MCF 10A (cell line): ENCODE measurements at regions not wholly inside any gene's neighbourhood (a gene's known extent, or its start where the extent isn't known, plus 50 kb on each side); places are given as distances from the start of the nearest gene placed in this dataset.

ENCODE experiments used
- BruUV-seq: library from RNA; stranded (reverse); fragments of 400-500 nt; replicated peaks from 2 replicates; lab custom pipeline; 2021; lab: Mats Ljungman, UMichigan
- CTCF ChIA-PET: fragments of 300-600 bp; sonication (Branson Sonifier 250); formaldehyde crosslinking; extraction: SDS; loops from one replicate; lab custom pipeline; 2021; ENCODE audit warnings: antibody characterized with exemption, inconsistent platforms; lab: Yijun Ruan, JAX
- POLR2A ChIA-PET: fragments of 300-600, 350-650 bp; sonication (Branson Sonifier 250); formaldehyde crosslinking; extraction: SDS; loops from one replicate; lab custom pipeline; 2020; ENCODE audit warnings: antibody characterized with exemption, inconsistent platforms; lab: Yijun Ruan, JAX
- DNase-seq: peaks from one replicate; pipeline ENCODE4 v3.0.0-alpha.2; 2018; ENCODE audit not compliant: unreplicated experiment
- H3K27ac Mint-ChIP-seq: one replicate; pipeline ENCODE4 v1.8.0; 2022; ENCODE audit warnings: mild to moderate bottlenecking, low read depth, mixed read lengths; ENCODE audit not compliant: unreplicated experiment
- H3K27me3 Mint-ChIP-seq: one replicate; pipeline ENCODE4 v1.8.0; 2022; ENCODE audit warnings: mixed read lengths; ENCODE audit not compliant: insufficient read depth, unreplicated experiment
- H3K36me3 Mint-ChIP-seq: one replicate; pipeline ENCODE4 v1.8.0; 2022; ENCODE audit warnings: mild to moderate bottlenecking, moderate library complexity, mixed read lengths; ENCODE audit not compliant: insufficient read depth, unreplicated experiment
- H3K4me1 Mint-ChIP-seq: one replicate; pipeline ENCODE4 v1.8.0; 2022; ENCODE audit warnings: mixed read lengths; ENCODE audit not compliant: insufficient read depth, unreplicated experiment
- H3K4me3 Mint-ChIP-seq: one replicate; pipeline ENCODE4 v1.8.0; 2022; ENCODE audit warnings: mild to moderate bottlenecking, moderate library complexity, mixed read lengths; ENCODE audit not compliant: unreplicated experiment
- H3K9me3 Mint-ChIP-seq: one replicate; pipeline ENCODE4 v1.8.0; 2022; ENCODE audit warnings: mixed read lengths; ENCODE audit not compliant: unreplicated experiment
- intact Hi-C: fragments of 100-400 bp; cut with micrococcal nuclease; formaldehyde crosslinking; loops from 2 replicates; pipeline ENCODE4 v1.14.1; 2022
- TF ChIP-seq, protein P1 (sequence below): fragments of 200-600 bp; IDR thresholded peaks from one replicate; pipeline ENCODE4 v1.8.0; 2022; ENCODE audit warnings: antibody characterized with exemption, mild to moderate bottlenecking; ENCODE audit not compliant: unreplicated experiment

DNA sequence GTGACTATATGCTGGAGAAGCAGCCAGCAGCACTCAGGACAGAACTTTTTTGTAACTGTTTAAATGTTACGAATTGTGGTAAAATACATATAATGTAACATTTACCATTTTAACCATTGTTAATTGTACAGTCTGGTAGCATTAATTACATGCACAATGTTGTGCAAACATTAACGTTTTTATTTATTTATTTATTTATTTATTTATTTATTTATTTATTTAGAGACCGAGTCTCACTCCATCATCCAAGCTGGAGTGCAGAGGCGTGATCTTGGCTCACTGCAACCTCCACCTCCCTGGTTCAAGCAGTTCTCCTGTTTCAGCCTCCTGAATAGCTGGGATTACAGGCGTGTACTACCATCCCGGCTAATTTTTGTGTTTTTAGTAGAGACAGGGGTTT is 88.7 kb upstream of the TEX51 start:
- CTCF ChIA-PET = interaction anchor here (1.3 kb wide), 1 partner anchor 161 kb away, joined by 3 read pairs; no protein-coding TSS in a partner anchor
- DNase-seq = no peak
- no TSS peak for BruUV-seq
- Mint-ChIP-seq H3K4me1 (no peaks in the 10 kb centered on the region), H3K9me3 (no peaks in the 10 kb centered on the region), H3K4me3 (no peak overlapping the region), H3K36me3 (no peaks in the 10 kb centered on the region), H3K27me3 (peaks cover 66% of the 10 kb centered on the region), H3K27ac (no peak overlapping the region)
- intact Hi-C loops = no loop called here
- TF ChIP-seq, protein P1, sequence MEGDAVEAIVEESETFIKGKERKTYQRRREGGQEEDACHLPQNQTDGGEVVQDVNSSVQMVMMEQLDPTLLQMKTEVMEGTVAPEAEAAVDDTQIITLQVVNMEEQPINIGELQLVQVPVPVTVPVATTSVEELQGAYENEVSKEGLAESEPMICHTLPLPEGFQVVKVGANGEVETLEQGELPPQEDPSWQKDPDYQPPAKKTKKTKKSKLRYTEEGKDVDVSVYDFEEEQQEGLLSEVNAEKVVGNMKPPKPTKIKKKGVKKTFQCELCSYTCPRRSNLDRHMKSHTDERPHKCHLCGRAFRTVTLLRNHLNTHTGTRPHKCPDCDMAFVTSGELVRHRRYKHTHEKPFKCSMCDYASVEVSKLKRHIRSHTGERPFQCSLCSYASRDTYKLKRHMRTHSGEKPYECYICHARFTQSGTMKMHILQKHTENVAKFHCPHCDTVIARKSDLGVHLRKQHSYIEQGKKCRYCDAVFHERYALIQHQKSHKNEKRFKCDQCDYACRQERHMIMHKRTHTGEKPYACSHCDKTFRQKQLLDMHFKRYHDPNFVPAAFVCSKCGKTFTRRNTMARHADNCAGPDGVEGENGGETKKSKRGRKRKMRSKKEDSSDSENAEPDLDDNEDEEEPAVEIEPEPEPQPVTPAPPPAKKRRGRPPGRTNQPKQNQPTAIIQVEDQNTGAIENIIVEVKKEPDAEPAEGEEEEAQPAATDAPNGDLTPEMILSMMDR = no peak
- POLR2A ChIA-PET = no interaction called here

DNA sequence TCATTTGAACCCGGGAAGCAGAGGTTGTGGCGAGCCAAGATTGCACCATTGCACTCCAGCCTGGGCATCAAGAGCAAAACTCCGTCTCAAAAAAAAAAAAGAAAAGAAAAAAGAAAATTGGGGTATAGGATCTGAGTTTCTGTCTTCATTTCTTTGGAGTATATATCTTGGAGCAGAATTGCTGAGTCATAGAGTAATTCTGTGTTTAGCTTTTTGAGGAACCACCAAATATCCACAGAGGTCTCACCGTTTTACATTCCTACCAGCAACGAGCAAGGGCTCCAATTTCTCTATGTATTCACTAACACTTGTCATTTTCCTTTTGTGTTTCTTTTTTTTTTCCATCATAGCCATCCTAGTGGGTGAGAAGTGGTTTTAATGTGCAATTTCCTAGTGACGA is 87.6 kb upstream of the TEX51 start:
- Mint-ChIP-seq H3K27ac (no peak overlapping the region), H3K27me3 (peaks cover 75% of the 10 kb centered on the region), H3K36me3 (no peaks in the 10 kb centered on the region), H3K9me3 (no peaks in the 10 kb centered on the region), H3K4me1 (no peaks in the 10 kb centered on the region), H3K4me3 (no peak overlapping the region)
- intact Hi-C loops = no loop called here
- POLR2A ChIA-PET = no interaction called here
- no peak for DNase-seq
- BruUV-seq = no TSS peak
- TF ChIP-seq, protein P1 = no peak
- CTCF ChIA-PET = interaction anchor here (0.6 to 1.3 kb wide), 2 partner anchors 160 to 430 kb away, joined by 3 to 5 read pairs; no protein-coding TSS in a partner anchor

DNA sequence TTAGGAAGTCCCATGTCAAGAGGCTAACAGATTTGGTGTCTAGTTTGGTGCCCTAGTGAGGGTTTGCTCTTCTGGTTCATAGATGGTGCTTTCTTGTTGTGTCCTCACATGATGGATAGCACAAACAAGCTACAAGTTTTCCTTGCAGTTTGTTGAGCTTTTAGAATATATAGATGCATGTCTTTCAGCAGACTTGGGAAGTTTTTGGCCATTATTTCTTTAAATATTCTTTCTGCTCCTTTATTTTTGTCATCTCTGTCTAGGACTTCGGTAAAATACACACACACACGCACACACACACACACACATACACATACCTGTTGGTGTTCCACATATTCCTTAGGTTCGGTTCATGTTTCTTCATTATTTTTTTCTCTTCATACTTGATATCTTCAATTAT is 81.5 kb upstream of the TEX51 start:
- no TSS peak for BruUV-seq
- Mint-ChIP-seq H3K4me1 (no peaks in the 10 kb centered on the region), H3K27me3 (peaks cover 76% of the 10 kb centered on the region), H3K9me3 (peaks cover 11% of the 10 kb centered on the region), H3K27ac (no peak overlapping the region), H3K36me3 (no peaks in the 10 kb centered on the region), H3K4me3 (no peak overlapping the region)
- intact Hi-C loops = no loop called here
- TF ChIP-seq, protein P1 = no peak
- no peak for DNase-seq
- ChIA-PET CTCF (interaction anchor here (0.6 kb wide), 2 partner anchors 225 to 1465 kb away, joined by 3 to 4 read pairs; no protein-coding TSS in a partner anchor), POLR2A (no interaction called here)

DNA sequence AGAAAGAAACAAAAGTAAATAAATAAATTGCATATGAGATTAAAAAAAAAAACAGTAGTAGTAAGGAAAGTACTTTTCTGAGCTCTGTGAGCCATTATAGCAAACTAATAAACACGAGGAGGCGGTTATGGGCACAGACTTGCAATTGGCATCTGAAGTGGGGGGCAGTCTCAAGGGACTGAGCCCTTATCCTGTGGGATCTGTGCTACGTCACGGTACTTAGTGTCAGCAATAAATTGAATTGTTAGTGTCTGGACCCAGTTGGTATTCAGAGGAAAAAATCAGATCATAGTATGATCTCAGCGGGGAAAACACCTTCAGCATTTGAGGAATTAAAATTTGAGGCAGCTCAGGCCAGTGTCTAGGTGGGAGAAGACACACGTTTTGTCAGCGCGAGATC is 76.6 kb upstream of the TEX51 start:
- Mint-ChIP-seq H3K27ac (no peak overlapping the region), H3K36me3 (no peaks in the 10 kb centered on the region), H3K4me3 (no peak overlapping the region), H3K4me1 (no peaks in the 10 kb centered on the region), H3K27me3 (peaks cover 38% of the 10 kb centered on the region), H3K9me3 (peaks cover 11% of the 10 kb centered on the region)
- no TSS peak for BruUV-seq
- no peak for DNase-seq
- ChIA-PET POLR2A (no interaction called here), CTCF (interaction anchor here (0.7 kb wide), 2 partner anchors 39 to 240 kb away, joined by 3 read pairs; no protein-coding TSS in a partner anchor)
- TF ChIP-seq, protein P1 = no peak
- intact Hi-C loops = no loop called here
